GM23338 (cell line): ENCODE measurements at regions not wholly inside any gene's neighbourhood (a gene's known extent, or its start where the extent isn't known, plus 50 kb on each side); places are given as distances from the start of the nearest gene placed in this dataset.

Experiments used
- CTCF ChIP-seq, 2 experiments: fragments of 200-600 bp in 1 of 2; sonication (generic) in 1 of 2; conservative IDR thresholded peaks; 2 replicates each; pipeline versions ENCODE4 v1.5.1 to v1.6.1; 2016 to 2017; ENCODE audit warnings: antibody characterized with exemption in 2 of 2, low read depth in 2 of 2, mild to moderate bottlenecking in 2 of 2, moderate library complexity in 1 of 2
- POLR2AphosphoS5 ChIP-seq: IDR thresholded peaks from 2 replicates; pipeline ENCODE4 v1.6.1; 2016; ENCODE audit warnings: antibody characterized with exemption, low read depth

GRCh38 chr1:81590171-81590570 is 210.6 kb upstream of the ADGRL2 start:
- TF ChIP-seq CTCF (conservative IDR thresholded peaks at IDR 0.05; ENCODE audit: low read depth in 2 of 2) (no peak), POLR2AphosphoS5 (no peak)
